ENCODE measurements at regions not wholly inside any gene's neighbourhood (a gene's known extent, or its start where the extent isn't known, plus 50 kb on each side); places are given as distances from the start of the nearest gene placed in this dataset.

GRCh38 chr1:24244519-24245268, 57.6 kb upstream of the IFNLR1 start:
- no peak overlapping the region for H3K9ac ChIP-seq
- TF ChIP-seq CTCF (IDR thresholded peaks at IDR 0.05) (no peak), EZH2phosphoT487 (IDR thresholded peaks at IDR 0.05) (no peak), EZH2 (IDR thresholded peaks at IDR 0.05) (no peak)
- H3K79me2 ChIP-seq (ENCODE audit: low read depth): no peaks in the 10 kb centered on the region
- H3K9me3 ChIP-seq (ENCODE audit: low read depth): no peaks in the 10 kb centered on the region
- H3K36me3 Mint-ChIP-seq: no peaks in the 10 kb centered on the region
- H4K20me1 ChIP-seq (ENCODE audit: low read depth): no peaks in the 10 kb centered on the region
- H3F3A ChIP-seq (ENCODE audit: low read depth): no peaks in the 10 kb centered on the region
- H3K27ac Mint-ChIP-seq: no peak overlapping the region
- no peaks in the 10 kb centered on the region for H3K4me1 ChIP-seq
- DNase-seq (ENCODE audit: low spot score): no peak
- no peak overlapping the region for H3K4me2 ChIP-seq
- no peaks in the 10 kb centered on the region for H3K36me3 ChIP-seq
- H3K27me3 ChIP-seq: no peaks in the 10 kb centered on the region
- H3K4me3 ChIP-seq: no peak overlapping the region
- H3K27me3 Mint-ChIP-seq (ENCODE audit: insufficient read depth, low read depth): peaks cover 2% of the 10 kb centered on the region
- no peaks in the 10 kb centered on the region for H3K4me1 Mint-ChIP-seq
- no peak overlapping the region for H3K27ac ChIP-seq
- no peak overlapping the region for H2AFZ ChIP-seq (replicated peaks)
- no peaks in the 10 kb centered on the region for H3K9me3 Mint-ChIP-seq
- no peak overlapping the region for H3K4me3 Mint-ChIP-seq

GRCh38 chr1:24237750-24238395, 50.8 kb upstream of the IFNLR1 start:
- peaks cover 6% of the 10 kb centered on the region for H3K4me1 ChIP-seq
- no peaks in the 10 kb centered on the region for H3F3A ChIP-seq (ENCODE audit: low read depth)
- TF ChIP-seq EZH2 (IDR thresholded peaks at IDR 0.05) (no peak), CTCF (IDR thresholded peaks at IDR 0.05) (no peak), EZH2phosphoT487 (IDR thresholded peaks at IDR 0.05) (no peak)
- no peaks in the 10 kb centered on the region for H3K36me3 ChIP-seq
- H3K27ac ChIP-seq: no peak overlapping the region
- Mint-ChIP-seq H3K4me1 (peaks cover 19% of the 10 kb centered on the region), H3K36me3 (no peaks in the 10 kb centered on the region), H3K27me3 (ENCODE audit: insufficient read depth, low read depth) (peaks cover 8% of the 10 kb centered on the region), H3K9me3 (no peaks in the 10 kb centered on the region), H3K27ac (no peak overlapping the region), H3K4me3 (no peak overlapping the region)
- H3K9ac ChIP-seq: no peak overlapping the region
- no peaks in the 10 kb centered on the region for H3K79me2 ChIP-seq (ENCODE audit: low read depth)
- no peak overlapping the region for H3K4me2 ChIP-seq
- DNase-seq (ENCODE audit: low spot score): no peak
- H2AFZ ChIP-seq (replicated peaks): no peak overlapping the region
- no peaks in the 10 kb centered on the region for H3K9me3 ChIP-seq (ENCODE audit: low read depth)
- H3K4me3 ChIP-seq: no peak overlapping the region
- H4K20me1 ChIP-seq (ENCODE audit: low read depth): no peaks in the 10 kb centered on the region
- H3K27me3 ChIP-seq: no peaks in the 10 kb centered on the region

GRCh38 chr1:24236789-24237371, 49.8 kb upstream of the IFNLR1 start:
- Histone ChIP-seq H3K4me2 (no peak overlapping the region), H3K36me3 (no peaks in the 10 kb centered on the region), H4K20me1 (ENCODE audit: low read depth) (no peaks in the 10 kb centered on the region), H3K4me1 (peaks cover 6% of the 10 kb centered on the region), H3K27ac (no peak overlapping the region), H3K9ac (no peak overlapping the region), H2AFZ (replicated peaks) (peak overlapping the region; percentile 14), H3K27me3 (no peaks in the 10 kb centered on the region), H3K9me3 (ENCODE audit: low read depth) (no peaks in the 10 kb centered on the region), H3K79me2 (ENCODE audit: low read depth) (no peaks in the 10 kb centered on the region), H3K4me3 (no peak overlapping the region), H3F3A (ENCODE audit: low read depth) (no peaks in the 10 kb centered on the region)
- H3K36me3 Mint-ChIP-seq: no peaks in the 10 kb centered on the region
- TF ChIP-seq EZH2phosphoT487 (IDR thresholded peaks at IDR 0.05): no peak
- no peak for TF ChIP-seq EZH2 (IDR thresholded peaks at IDR 0.05)
- TF ChIP-seq CTCF (IDR thresholded peaks at IDR 0.05): no peak
- no peak for DNase-seq (ENCODE audit: low spot score)
- peak overlapping the region; percentile 36 for H3K27ac Mint-ChIP-seq
- H3K9me3 Mint-ChIP-seq: no peaks in the 10 kb centered on the region
- H3K4me3 Mint-ChIP-seq: no peak overlapping the region
- H3K4me1 Mint-ChIP-seq: peaks cover 19% of the 10 kb centered on the region
- H3K27me3 Mint-ChIP-seq (ENCODE audit: insufficient read depth, low read depth): peaks cover 8% of the 10 kb centered on the region
